OCI-LY3 (cell line): ENCODE measurements at regions not wholly inside any gene's neighbourhood (a gene's known extent, or its start where the extent isn't known, plus 50 kb on each side); places are given as distances from the start of the nearest gene placed in this dataset.

Experiments
- EZH2phosphoT487 ChIP-seq: fragments of 200-600 bp; shearing (Covaris generic); IDR thresholded peaks from 2 replicates; pipeline ENCODE4 v1.6.1; 2018; ENCODE audit warnings: antibody characterized with exemption, mixed run types, low read depth
- TF ChIP-seq, protein P1 (sequence below): fragments of 200-600, 300-600 bp; sonication (generic); IDR thresholded peaks from 2 replicates; pipeline ENCODE4 v1.5.1; 2014; ENCODE audit warnings: antibody characterized with exemption, low read length, low read depth

DNA sequence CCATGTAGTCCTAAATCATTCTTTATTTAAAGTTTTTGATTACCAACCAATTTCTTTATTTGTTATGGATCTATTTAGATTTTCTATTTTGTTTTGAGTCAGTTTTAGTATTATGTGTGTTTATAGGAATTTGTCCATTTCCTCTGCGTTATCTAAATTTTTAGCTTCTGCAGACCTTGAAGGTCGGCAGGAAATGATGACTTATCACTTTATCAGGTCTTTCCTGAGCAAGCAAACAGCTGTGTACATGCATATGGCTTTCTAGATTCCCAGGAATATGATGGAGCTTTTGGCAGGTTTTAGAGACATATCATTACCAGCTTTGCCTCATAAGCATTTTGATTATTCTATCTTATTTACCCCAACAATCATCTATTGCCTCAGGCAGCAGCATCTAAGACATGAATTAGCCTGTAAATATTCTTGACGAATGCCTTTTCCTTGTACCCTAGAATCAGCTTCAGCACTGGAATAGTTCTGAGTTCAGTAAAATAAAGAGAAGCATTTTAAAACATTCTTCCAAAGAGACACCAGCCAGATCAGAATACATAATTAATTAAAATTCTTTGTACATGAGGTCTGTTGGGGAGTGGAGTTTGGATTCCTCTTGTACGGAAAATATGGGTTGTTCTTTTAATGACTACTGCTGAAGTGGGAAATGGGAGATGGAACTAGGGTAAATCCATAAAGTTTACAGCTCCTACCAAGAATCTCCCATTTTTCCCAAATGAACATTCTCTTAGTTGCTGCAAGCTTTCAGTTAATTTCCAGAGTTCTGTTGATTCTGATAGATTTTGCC is 408.8 kb upstream of the SEMA3C start:
- TF ChIP-seq, protein P1, sequence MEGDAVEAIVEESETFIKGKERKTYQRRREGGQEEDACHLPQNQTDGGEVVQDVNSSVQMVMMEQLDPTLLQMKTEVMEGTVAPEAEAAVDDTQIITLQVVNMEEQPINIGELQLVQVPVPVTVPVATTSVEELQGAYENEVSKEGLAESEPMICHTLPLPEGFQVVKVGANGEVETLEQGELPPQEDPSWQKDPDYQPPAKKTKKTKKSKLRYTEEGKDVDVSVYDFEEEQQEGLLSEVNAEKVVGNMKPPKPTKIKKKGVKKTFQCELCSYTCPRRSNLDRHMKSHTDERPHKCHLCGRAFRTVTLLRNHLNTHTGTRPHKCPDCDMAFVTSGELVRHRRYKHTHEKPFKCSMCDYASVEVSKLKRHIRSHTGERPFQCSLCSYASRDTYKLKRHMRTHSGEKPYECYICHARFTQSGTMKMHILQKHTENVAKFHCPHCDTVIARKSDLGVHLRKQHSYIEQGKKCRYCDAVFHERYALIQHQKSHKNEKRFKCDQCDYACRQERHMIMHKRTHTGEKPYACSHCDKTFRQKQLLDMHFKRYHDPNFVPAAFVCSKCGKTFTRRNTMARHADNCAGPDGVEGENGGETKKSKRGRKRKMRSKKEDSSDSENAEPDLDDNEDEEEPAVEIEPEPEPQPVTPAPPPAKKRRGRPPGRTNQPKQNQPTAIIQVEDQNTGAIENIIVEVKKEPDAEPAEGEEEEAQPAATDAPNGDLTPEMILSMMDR: no peak
- TF ChIP-seq EZH2phosphoT487: no peak
